Stromal cell of bone marrow (primary cell): ENCODE measurements at regions not wholly inside any gene's neighbourhood (a gene's known extent, or its start where the extent isn't known, plus 50 kb on each side); places are given as distances from the start of the nearest gene placed in this dataset.
A peak's percentile ranks its signal among the peaks of the same experiment; 100 is the strongest.

Experiments
- DNase-seq: peaks from one replicate; pipeline ENCODE4 v3.0.0-alpha.2; 2012; ENCODE audit warnings: low read depth

- DNase-seq: no peak
These were observed 155.8 kb upstream of the GADL1 start for GRCh38 chr3:31050296-31050695.

- DNase-seq: no peak
These were observed 156.8 kb upstream of the GADL1 start for GRCh38 chr3:31051226-31051625.

GRCh38 chr3:31053299-31053698, 158.8 kb upstream of the GADL1 start:
- no peak for DNase-seq

GRCh38 chr3:31054032-31054431, 159.6 kb upstream of the GADL1 start:
- DNase-seq: no peak

- DNase-seq: no peak
These were observed 161.3 kb upstream of the GADL1 start for GRCh38 chr3:31055757-31056156.

- no peak for DNase-seq
These were observed 163.4 kb upstream of the GADL1 start for GRCh38 chr3:31057891-31058290.

GRCh38 chr3:31064021-31064420, 169.6 kb upstream of the GADL1 start:
- DNase-seq: no peak

- no peak for DNase-seq
These were observed 171.3 kb upstream of the GADL1 start for GRCh38 chr3:31065765-31066164.

GRCh38 chr3:31067004-31067403, 172.5 kb upstream of the GADL1 start:
- peak; percentile 98 for DNase-seq

GRCh38 chr3:31075471-31075870, 181.0 kb upstream of the GADL1 start:
- DNase-seq: no peak

GRCh38 chr3:31075876-31076275, 181.4 kb upstream of the GADL1 start:
- DNase-seq: no peak

GRCh38 chr3:31077021-31077601, 182.7 kb upstream of the GADL1 start:
- DNase-seq: peak; percentile 70

- no peak for DNase-seq
These were observed 183.4 kb upstream of the GADL1 start for GRCh38 chr3:31077826-31078225.

GRCh38 chr3:31079689-31080088, 185.2 kb upstream of the GADL1 start:
- DNase-seq: no peak

- no peak for DNase-seq
These were observed 186.7 kb upstream of the GADL1 start for GRCh38 chr3:31081018-31081662.

- no peak for DNase-seq
These were observed 191.7 kb upstream of the GADL1 start for GRCh38 chr3:31086148-31086547.

- no peak for DNase-seq
These were observed 192.2 kb upstream of the GADL1 start for GRCh38 chr3:31086698-31087097.

- no peak for DNase-seq
These were observed 197.3 kb upstream of the GADL1 start for GRCh38 chr3:31091748-31092147.

GRCh38 chr3:31092748-31093589, 198.5 kb upstream of the GADL1 start:
- DNase-seq: no peak

- no peak for DNase-seq
These were observed 199.1 kb upstream of the GADL1 start for GRCh38 chr3:31093606-31094005.

- no peak for DNase-seq
These were observed 199.6 kb upstream of the GADL1 start for GRCh38 chr3:31094048-31094447.

GRCh38 chr3:31095255-31095654, 200.8 kb upstream of the GADL1 start:
- no peak for DNase-seq

GRCh38 chr3:31096661-31097395, 202.4 kb upstream of the GADL1 start:
- DNase-seq: no peak
